ENCODE measurements at regions not wholly inside any gene's neighbourhood (a gene's known extent, or its start where the extent isn't known, plus 50 kb on each side); places are given as distances from the start of the nearest gene placed in this dataset.

- no peak for TF ChIP-seq CTCF (IDR thresholded peaks at IDR 0.05)
- no peak for TF ChIP-seq POLR2A (IDR thresholded peaks at IDR 0.05)
Measured at GRCh38 chr7:106430103-106430502, 145.3 kb upstream of the NAMPT start.
